IPS-18a (cell line): ENCODE measurements at regions not wholly inside any gene's neighbourhood (a gene's known extent, or its start where the extent isn't known, plus 50 kb on each side); places are given as distances from the start of the nearest gene placed in this dataset.

Source experiments
- H3K27ac ChIP-seq: one replicate; pipeline ENCODE4 v1.5.1; 2013; ENCODE audit warnings: low read length
- H3K27me3 ChIP-seq: one replicate; pipeline ENCODE4 v1.6.1; 2013; ENCODE audit warnings: mild to moderate bottlenecking, low read length; ENCODE audit not compliant: control insufficient read depth, insufficient read depth
- H3K36me3 ChIP-seq: one replicate; pipeline ENCODE4 v1.6.1; 2013; ENCODE audit warnings: low read depth, low read length; ENCODE audit not compliant: control insufficient read depth
- H3K4me1 ChIP-seq: one replicate; pipeline ENCODE4 v1.6.1; 2013; ENCODE audit warnings: low read depth, low read length; ENCODE audit not compliant: control insufficient read depth
- H3K4me3 ChIP-seq: one replicate; pipeline ENCODE4 v1.5.1; 2013; ENCODE audit warnings: low read length
- H3K9ac ChIP-seq: one replicate; pipeline ENCODE4 v1.6.1; 2013; ENCODE audit warnings: mild to moderate bottlenecking, low read length, moderate library complexity
- H3K9me3 ChIP-seq: one replicate; pipeline ENCODE4 v1.6.1; 2013; ENCODE audit warnings: low read depth, low read length; ENCODE audit not compliant: control insufficient read depth

DNA sequence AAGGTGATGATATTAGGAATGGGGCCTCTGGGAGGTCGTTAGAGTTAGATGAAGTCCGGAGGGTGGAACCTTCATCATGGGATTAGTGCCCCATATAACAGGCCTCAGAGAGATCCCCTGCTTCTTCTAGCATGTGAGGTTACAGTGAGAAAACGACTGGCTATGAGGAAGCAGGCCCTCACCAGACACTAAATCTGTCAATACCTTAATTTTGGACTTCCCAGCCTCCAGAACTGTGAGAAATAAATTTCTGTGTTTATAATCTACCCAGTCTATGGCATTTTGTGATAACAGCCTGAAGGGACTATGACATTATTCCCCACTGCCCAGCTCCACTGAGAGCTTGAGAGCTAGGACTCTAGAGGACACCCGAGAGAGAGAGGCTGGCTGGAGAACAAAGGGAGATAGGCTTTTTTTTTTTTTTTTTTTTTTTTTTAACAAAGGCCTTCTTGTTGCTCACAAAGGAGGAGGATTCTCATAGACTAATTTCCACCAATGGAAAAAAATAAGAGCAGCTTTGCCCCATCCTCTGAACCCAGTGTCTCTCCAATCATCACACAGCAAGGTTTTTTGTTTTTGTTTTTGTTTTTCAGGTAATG, 87.8 kb upstream of the EEA1 start:
- H3K27me3 ChIP-seq = no peaks in the 10 kb centered on the region
- no peak overlapping the region for H3K27ac ChIP-seq
- H3K4me3 ChIP-seq = no peak overlapping the region
- peaks cover 7% of the 10 kb centered on the region for H3K4me1 ChIP-seq
- H3K36me3 ChIP-seq = no peaks in the 10 kb centered on the region
- no peak overlapping the region for H3K9ac ChIP-seq
- no peaks in the 10 kb centered on the region for H3K9me3 ChIP-seq

DNA sequence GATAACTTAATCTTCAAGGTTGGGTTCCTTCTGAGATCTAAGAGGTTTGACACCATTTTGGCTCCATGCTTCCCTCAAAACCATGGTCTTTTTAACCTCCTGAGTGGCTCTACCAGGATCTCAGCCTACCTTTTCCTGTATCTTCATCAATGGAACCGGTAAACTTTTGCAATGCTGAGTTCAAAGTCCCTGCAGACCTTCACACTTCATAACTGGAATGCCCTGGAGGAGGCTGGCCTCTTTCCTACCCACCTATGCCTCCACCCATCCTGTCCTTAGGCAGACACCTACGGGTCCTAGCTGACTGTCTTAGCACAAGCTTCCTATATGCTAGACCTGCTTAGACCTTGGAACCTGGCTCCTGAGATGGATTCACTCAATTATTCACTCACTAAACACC, 89.5 kb upstream of the EEA1 start:
- Histone ChIP-seq H3K36me3 (no peaks in the 10 kb centered on the region), H3K9ac (no peak overlapping the region), H3K9me3 (no peaks in the 10 kb centered on the region), H3K4me1 (peaks cover 7% of the 10 kb centered on the region), H3K27me3 (no peaks in the 10 kb centered on the region), H3K4me3 (no peak overlapping the region), H3K27ac (no peak overlapping the region)

DNA sequence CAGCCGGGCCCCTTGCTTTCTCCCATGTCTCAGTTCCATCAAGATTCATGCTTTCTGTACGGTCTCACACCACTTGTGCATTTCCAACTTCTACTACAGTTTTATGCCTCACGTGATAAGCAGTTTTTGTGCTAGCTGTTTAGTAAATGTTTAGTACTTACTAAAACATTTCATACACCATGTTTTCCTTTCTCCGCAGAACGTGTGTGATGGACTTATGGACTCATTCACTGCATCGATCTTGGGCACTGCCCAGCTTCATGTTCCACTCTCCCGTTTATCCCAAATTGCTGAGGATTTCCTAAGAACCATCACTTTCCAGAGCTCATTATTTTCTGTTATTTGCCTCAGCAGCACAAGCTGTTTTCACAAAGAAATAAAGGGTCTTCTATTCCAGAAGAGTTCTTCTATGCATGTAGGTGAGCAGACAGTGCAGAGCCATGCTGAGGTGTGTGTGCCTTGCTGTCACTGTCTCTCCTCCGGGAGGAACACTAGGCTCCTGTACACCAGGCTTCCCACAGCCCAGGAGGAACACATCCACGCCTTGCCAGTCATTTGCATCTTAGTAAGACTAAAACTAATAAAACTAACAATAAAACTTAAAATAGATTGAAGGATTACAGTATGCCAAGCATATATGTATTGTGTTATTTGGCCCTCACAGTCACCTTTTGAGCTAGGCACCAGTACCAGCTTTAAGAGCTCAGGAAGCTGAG, 90.3 kb upstream of the EEA1 start:
- no peaks in the 10 kb centered on the region for H3K36me3 ChIP-seq
- no peak overlapping the region for H3K9ac ChIP-seq
- peaks cover 7% of the 10 kb centered on the region for H3K4me1 ChIP-seq
- no peak overlapping the region for H3K27ac ChIP-seq
- no peak overlapping the region for H3K4me3 ChIP-seq
- no peaks in the 10 kb centered on the region for H3K9me3 ChIP-seq
- no peaks in the 10 kb centered on the region for H3K27me3 ChIP-seq

DNA sequence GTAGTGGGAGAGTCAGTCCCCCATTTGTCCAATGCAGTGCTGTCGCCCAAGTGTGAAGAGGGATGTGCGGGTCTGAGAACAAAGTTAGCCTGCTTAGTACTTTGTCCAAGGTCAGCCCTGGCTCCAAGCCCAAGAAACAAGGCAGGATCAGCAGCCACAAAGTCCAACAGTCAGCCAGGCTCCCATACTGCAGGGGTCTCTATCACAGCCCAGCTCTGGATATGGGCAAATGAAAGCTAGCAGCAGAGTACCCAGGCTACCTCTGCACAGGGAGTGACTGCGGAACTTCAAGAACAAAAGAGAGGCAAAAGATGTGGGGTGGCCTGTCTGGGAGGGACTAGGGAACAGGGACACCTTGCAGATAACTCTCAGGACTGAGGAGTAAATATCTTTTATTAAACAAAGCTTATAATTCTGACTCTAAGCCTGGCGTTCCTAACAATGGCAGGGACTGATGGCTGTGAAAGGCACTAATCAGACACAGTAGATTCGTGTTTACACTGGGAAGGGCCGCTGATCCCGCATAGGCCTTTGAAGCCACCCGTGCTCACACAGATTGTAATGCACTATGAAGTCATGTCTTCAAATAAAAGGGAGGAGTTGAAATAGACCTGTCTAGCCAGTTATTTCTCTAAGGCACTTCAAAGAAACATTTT, 91.0 kb upstream of the EEA1 start:
- Histone ChIP-seq H3K27ac (no peak overlapping the region), H3K9ac (no peak overlapping the region), H3K9me3 (no peaks in the 10 kb centered on the region), H3K4me3 (no peak overlapping the region), H3K36me3 (no peaks in the 10 kb centered on the region), H3K4me1 (peaks cover 7% of the 10 kb centered on the region), H3K27me3 (no peaks in the 10 kb centered on the region)

DNA sequence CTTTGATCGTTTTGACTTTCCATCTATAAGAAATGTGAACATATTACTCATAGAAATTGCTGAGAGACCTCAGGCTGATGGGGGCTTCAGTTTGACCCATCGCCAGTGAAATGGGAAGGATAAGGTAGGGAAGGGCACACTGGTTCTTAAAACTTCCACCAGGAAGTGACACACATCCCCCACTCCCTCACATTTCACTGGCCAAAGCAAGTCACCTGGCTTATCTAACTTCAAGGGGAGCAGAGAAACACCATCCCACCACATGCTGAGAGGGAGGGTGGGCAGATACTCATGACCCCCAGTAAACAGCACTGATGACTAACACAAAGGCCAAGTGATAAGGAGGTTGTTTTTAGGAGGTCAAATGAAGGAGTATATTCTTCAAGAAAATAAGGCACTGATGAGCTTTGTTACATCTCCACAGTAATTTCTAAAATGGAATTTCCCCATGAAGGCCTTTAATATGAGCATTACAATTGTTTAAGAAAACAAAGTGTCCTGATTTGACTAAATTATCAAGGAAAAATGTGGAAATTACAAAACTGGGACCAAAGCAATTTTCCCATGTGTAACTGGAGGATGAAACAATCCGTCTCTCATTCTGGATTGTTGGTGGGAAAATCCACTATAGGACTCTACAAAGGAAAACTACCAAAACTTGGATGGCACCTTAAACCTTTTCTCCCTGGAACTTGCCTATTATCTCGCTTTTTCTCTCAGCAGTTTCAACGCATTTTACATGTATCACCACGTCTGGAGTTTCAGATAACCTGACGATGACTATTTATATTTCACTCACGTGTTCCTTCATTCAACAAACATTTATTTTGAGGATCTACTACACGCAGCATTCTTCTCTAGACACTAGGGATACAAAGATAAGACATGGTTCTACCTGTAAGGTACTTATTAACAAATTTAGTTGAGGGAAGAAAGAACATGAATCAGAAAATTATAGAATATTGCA, 91.8 kb upstream of the EEA1 start:
- H3K4me1 ChIP-seq = peaks cover 4% of the 10 kb centered on the region
- H3K4me3 ChIP-seq = no peak overlapping the region
- H3K9ac ChIP-seq = no peak overlapping the region
- no peaks in the 10 kb centered on the region for H3K9me3 ChIP-seq
- H3K27ac ChIP-seq = no peak overlapping the region
- no peaks in the 10 kb centered on the region for H3K27me3 ChIP-seq
- no peaks in the 10 kb centered on the region for H3K36me3 ChIP-seq

DNA sequence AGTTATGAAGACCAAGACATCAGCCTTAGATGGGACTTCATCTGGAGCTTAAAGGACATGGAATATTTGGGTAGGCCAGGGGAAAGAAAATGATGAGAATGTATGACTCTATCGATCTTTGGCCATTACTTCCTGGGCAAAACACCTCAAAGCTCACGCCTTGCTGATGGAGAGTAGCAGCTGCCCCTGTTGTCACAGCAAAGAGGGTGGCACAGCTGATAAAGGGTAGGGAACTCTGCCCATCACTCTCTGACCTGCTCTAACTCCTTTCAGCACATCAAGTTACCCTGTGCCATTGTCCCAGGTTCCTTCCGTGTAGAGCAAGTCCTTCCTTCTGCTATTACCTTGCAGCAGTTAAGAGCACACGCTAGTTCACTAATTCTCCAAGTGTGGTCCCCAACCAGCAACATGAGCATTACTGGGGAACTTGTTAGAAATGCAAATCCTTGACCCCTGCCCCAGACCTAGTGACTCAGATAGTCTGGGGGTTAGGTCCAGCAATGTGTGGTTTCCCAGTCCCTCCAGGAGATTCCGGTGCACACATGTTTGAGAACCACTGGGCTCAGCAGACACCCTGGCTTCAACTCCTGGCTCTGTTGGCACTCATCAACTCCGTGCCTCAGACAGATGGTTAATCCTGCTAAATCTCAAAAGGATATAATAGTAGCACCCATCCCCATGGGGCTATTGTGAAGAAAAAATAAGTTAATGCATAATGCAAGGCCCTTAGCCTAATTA, 93.7 kb upstream of the EEA1 start:
- Histone ChIP-seq H3K27me3 (no peaks in the 10 kb centered on the region), H3K9me3 (no peaks in the 10 kb centered on the region), H3K4me3 (no peak overlapping the region), H3K36me3 (no peaks in the 10 kb centered on the region), H3K27ac (no peak overlapping the region), H3K4me1 (no peaks in the 10 kb centered on the region), H3K9ac (no peak overlapping the region)

DNA sequence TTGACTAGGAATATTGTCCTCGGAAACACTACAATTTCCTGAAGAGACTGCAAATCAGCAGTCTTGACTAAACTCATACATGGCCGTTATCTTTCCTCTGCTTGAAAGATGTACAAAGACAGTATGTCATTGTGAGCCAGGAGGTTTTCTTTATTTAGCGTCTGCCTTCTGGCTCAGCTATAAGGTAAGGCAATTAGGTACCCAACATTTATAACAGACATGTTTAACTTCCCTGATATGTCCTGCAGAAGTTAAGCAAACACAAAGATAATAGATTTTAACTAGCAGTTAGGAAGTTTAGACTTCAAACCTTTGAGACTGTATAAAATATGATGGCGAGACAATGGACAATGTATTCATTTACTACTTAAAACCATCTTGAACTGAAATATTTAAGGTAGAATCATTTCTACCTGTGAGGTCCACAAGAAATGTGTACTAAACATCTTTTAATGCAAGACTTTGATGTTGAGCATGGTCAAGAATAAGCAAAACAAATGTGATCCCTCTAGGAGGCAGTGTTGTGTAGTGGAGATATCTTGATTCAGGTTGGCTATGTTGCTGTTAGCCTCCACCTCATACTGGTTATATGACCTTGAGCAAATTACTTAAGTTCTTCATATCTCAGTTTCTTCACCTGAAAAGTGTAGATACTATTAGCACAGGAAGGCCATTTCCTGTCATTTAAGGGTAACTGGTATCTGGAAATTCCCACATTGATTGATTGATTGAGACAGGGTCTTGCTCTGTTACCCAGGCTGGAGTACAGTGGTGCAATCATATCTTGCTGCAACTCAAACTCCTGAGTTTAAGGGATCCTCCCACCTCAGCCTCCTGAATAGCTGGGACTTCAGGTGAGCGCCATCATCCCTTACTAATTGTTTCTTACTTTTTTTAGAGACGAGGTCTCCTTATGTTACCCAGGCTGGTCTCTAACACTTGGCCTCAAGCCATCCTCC, 96.3 kb upstream of the EEA1 start:
- H3K27ac ChIP-seq = no peak overlapping the region
- no peak overlapping the region for H3K9ac ChIP-seq
- no peak overlapping the region for H3K4me3 ChIP-seq
- no peaks in the 10 kb centered on the region for H3K36me3 ChIP-seq
- H3K4me1 ChIP-seq = no peaks in the 10 kb centered on the region
- no peaks in the 10 kb centered on the region for H3K9me3 ChIP-seq
- no peaks in the 10 kb centered on the region for H3K27me3 ChIP-seq

DNA sequence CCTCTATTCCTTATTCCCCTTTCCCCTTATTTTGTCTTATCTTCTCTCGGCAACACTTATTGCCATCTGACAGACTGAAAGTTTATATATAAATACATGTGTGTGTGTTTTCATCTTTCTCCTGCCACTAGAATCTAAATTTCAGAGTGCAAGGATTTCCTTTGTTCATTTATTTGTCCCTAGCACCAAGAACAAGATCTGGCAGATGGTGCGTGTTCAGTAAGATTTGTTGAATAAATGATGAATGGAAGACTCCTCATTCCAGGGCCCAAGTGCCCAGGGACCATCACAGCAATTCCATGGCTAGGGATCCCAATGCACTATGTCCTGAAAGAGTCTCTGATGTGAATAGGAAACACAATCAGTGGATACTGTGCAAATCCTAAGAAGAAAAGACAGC, 97.9 kb upstream of the EEA1 start:
- H3K4me3 ChIP-seq = no peak overlapping the region
- H3K9me3 ChIP-seq = no peaks in the 10 kb centered on the region
- no peak overlapping the region for H3K9ac ChIP-seq
- H3K27me3 ChIP-seq = no peaks in the 10 kb centered on the region
- no peaks in the 10 kb centered on the region for H3K36me3 ChIP-seq
- H3K4me1 ChIP-seq = no peaks in the 10 kb centered on the region
- H3K27ac ChIP-seq = no peak overlapping the region

DNA sequence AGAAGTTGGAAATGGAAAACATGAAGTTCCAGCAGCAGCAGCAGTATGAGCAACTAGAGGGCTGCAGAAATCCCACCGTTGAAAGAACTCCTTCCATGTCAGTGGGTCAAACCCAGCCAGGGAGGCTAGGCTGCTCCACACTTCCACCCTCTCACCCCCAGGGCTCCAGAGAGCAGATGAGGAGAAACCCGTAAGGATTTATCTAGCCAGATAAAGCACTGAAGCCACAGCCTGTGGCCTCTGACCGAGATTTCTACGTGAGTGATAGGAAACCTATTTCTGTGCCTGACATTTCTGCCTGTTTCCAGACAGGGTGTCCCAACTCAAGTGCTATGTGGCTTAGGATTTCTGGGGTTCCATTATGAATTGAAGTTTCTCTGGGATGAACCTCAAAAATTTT, 100.0 kb upstream of the EEA1 start:
- H3K9ac ChIP-seq = no peak overlapping the region
- H3K27me3 ChIP-seq = no peaks in the 10 kb centered on the region
- no peaks in the 10 kb centered on the region for H3K9me3 ChIP-seq
- H3K4me1 ChIP-seq = no peaks in the 10 kb centered on the region
- H3K27ac ChIP-seq = no peak overlapping the region
- H3K36me3 ChIP-seq = no peaks in the 10 kb centered on the region
- no peak overlapping the region for H3K4me3 ChIP-seq

DNA sequence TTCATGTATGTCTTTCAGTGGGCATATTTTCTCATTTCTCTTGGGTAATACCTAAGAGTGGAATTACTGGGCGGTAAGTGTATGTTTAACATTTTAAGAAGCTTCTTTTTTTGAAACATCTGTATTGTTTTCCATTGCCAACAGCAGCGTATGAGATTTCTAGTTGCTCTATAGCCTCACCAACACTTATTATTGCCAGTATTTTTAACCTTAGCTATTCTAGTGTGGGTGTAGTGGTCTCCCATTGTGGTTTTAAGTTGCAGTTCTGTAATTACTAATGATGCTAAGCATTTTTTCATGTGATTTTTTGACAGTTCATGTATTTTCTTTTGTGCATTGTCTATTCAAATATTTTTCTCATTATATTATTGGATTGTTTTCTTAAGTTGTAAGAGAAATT, 101.9 kb upstream of the EEA1 start:
- no peak overlapping the region for H3K4me3 ChIP-seq
- H3K27me3 ChIP-seq = no peaks in the 10 kb centered on the region
- H3K9ac ChIP-seq = no peak overlapping the region
- H3K27ac ChIP-seq = no peak overlapping the region
- no peaks in the 10 kb centered on the region for H3K36me3 ChIP-seq
- no peaks in the 10 kb centered on the region for H3K9me3 ChIP-seq
- H3K4me1 ChIP-seq = no peaks in the 10 kb centered on the region
